Heart left ventricle (tissue), 16 donors: ENCODE measurements at regions not wholly inside any gene's neighbourhood (a gene's known extent, or its start where the extent isn't known, plus 50 kb on each side); places are given as distances from the start of the nearest gene placed in this dataset.

ENCODE experiments used
- ATAC-seq, 4 donors: fragments of 200-7000 bp; cut with Tn5 transposase; one replicate each; pipeline ENCODE4 v1.9.1; 2020 to 2022; ENCODE audit warnings: moderate library complexity in 4 of 4, mild to moderate bottlenecking in 3 of 4, moderate number of reproducible peaks in 1 of 4
- DNase-seq, 5 donors: peaks; one replicate each; pipeline ENCODE4 v3.0.0-alpha.2; 2020
- H3K27ac ChIP-seq, 12 donors: fragments of 200-600 bp; sonication (generic) in 4 of 12; one replicate each; pipeline versions ENCODE4 v1.5.0 to v1.8.0; 2016 to 2022; ENCODE audit warnings: mild to moderate bottlenecking in 2 of 12
- H3K27me3 ChIP-seq, 9 donors: fragments of 200-600 bp; sonication (generic) in 2 of 9; one replicate each; pipeline versions ENCODE4 v1.5.1 to v1.8.0; 2016 to 2022; ENCODE audit warnings: mild to moderate bottlenecking in 3 of 9
- H3K36me3 ChIP-seq, 9 donors: fragments of 200-600 bp; sonication (generic) in 2 of 9; one replicate each; pipeline versions ENCODE4 v1.5.0 to v1.8.0; 2018 to 2022; ENCODE audit warnings: mild to moderate bottlenecking in 2 of 9
- H3K4me1 ChIP-seq, 12 donors: fragments of 200-600 bp; sonication (generic) in 4 of 12; one replicate each; pipeline versions ENCODE4 v1.5.0 to v1.8.0; 2016 to 2022; ENCODE audit warnings: mild to moderate bottlenecking in 3 of 12
- H3K4me3 ChIP-seq, 12 donors: fragments of 200-600 bp; sonication (generic) in 4 of 12; one replicate each; pipeline versions ENCODE4 v1.5.0 to v1.8.0; 2017 to 2022; ENCODE audit warnings: mild to moderate bottlenecking in 9 of 12, moderate library complexity in 4 of 12
- H3K9me3 ChIP-seq, 12 donors: fragments of 200-600 bp; sonication (generic) in 4 of 12; one replicate each; pipeline versions ENCODE4 v1.5.0 to v1.8.0; 2016 to 2022; ENCODE audit warnings: mild to moderate bottlenecking in 1 of 12
- POLR2A ChIP-seq, 2 donors: fragments of 450-650 bp; IDR thresholded peaks; one replicate each; pipeline ENCODE4 v1.6.1; 2017; ENCODE audit warnings: antibody characterized with exemption in 2 of 2, mild to moderate bottlenecking in 2 of 2, moderate library complexity in 2 of 2
- WGBS, 4 donors: extraction: QIAGEN DNeasy Blood & Tissue Kit in 2 of 4; methylation state at CpG; one replicate each; pipeline versions ENCODE4 v1.1.5 to v1.1.7; 2013 to 2018; 5-methylcytosine and 5-hydroxymethylcytosine counted together
- intact Hi-C, 10 donors: fragments of 100-400 bp; cut with DNase I; formaldehyde crosslinking; loops; one replicate each; pipeline versions ENCODE4 v1.11.1 to v1.14.2; 2022
- TF ChIP-seq, protein P1 (sequence below), 12 donors: fragments of 200-600 bp; sonication (generic) in 4 of 12; IDR thresholded peaks; one replicate each; pipeline versions ENCODE4 v1.5.0 to v1.8.0; 2018 to 2022; ENCODE audit warnings: antibody characterized with exemption in 12 of 12, mild to moderate bottlenecking in 5 of 12
- donor health status: ischemic (EF 13 %, LVEDD 7.1; RV severe dilation, severe dysfunction).
- donor health status: healthy with polysubstance abuse.
- donor health status: DM: no; HTN: yes; CAD: no.
- donor health status: DM: no; HTN: no; CAD: no.
- donor health status: ischemic (EF 25% LVEDD 6.9; RV normal size, moderate dysfunction).
- donor health status: ischemic (EF 25% LVEDD 5.7; RV mildly dilated, moderate dysfunction).
- donor health status: healthy.
- donor health status: DM: yes; HTN: yes; CAD: no.
- donor health status: ischemic (EF 35%, LVEDD 5.7; RV mildly dilated, moderate dysfunction).
- donor health status: nonischemic (EF 11% LVEDD 7.7; RV severe dilation, severe dysfunction).
- donor health status: DM: yes; HTN: yes; CAD: no.
- donor health status: PGD.
- donor health status: ischemic (EF 29% LVEDD 5.4; RV normal size, mild dysfunction).
- donor health status: nonischemic (EF 23%, LVEDD 6.1; RV moderate dilation, normal function).

- no peaks in the 10 kb centered on the region for H3K27me3 ChIP-seq
- H3K9me3 ChIP-seq = peaks cover 0 to 9% (median 0%) of the 10 kb centered on the region in 12 donors
- no peaks in the 10 kb centered on the region for H3K36me3 ChIP-seq
- H3K27ac ChIP-seq = no peak overlapping the region
- DNase-seq = no peak
- peaks cover 0 to 5% (median 0%) of the 10 kb centered on the region in 12 donors for H3K4me1 ChIP-seq
- intact Hi-C loops = no loop called here
- TF ChIP-seq, protein P1, sequence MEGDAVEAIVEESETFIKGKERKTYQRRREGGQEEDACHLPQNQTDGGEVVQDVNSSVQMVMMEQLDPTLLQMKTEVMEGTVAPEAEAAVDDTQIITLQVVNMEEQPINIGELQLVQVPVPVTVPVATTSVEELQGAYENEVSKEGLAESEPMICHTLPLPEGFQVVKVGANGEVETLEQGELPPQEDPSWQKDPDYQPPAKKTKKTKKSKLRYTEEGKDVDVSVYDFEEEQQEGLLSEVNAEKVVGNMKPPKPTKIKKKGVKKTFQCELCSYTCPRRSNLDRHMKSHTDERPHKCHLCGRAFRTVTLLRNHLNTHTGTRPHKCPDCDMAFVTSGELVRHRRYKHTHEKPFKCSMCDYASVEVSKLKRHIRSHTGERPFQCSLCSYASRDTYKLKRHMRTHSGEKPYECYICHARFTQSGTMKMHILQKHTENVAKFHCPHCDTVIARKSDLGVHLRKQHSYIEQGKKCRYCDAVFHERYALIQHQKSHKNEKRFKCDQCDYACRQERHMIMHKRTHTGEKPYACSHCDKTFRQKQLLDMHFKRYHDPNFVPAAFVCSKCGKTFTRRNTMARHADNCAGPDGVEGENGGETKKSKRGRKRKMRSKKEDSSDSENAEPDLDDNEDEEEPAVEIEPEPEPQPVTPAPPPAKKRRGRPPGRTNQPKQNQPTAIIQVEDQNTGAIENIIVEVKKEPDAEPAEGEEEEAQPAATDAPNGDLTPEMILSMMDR (IDR thresholded peaks at IDR 0.05) = no peak
- no peak for TF ChIP-seq POLR2A (IDR thresholded peaks at IDR 0.05)
- 93 to 100% (median 99%) methylated on average over 1 to 2 of the region's 2 CpGs for WGBS, 4 donors
- no peak overlapping the region for H3K4me3 ChIP-seq
- ATAC-seq = no peak
These were observed 380.4 kb upstream of the PROK2 start for GRCh38 chr3:72165317-72165716.

GRCh38 chr3:72164635-72164978 lies 379.7 kb upstream of the PROK2 start:
- Histone ChIP-seq H3K36me3 (no peaks in the 10 kb centered on the region), H3K9me3 (peaks cover 0 to 9% (median 0%) of the 10 kb centered on the region in 12 donors), H3K4me1 (peaks cover 0 to 5% (median 0%) of the 10 kb centered on the region in 12 donors), H3K27me3 (no peaks in the 10 kb centered on the region), H3K4me3 (no peak overlapping the region), H3K27ac (no peak overlapping the region)
- 85 to 94% (median 90%) methylated on average over 5 of the region's 5 CpGs for WGBS, 4 donors
- intact Hi-C loops = loop anchor here in 1 of 10 donors (5.0 kb wide), 1 partner anchor 288 kb away; no protein-coding TSS in a partner anchor
- DNase-seq = no peak
- TF ChIP-seq POLR2A (IDR thresholded peaks at IDR 0.05) = no peak
- TF ChIP-seq, protein P1 (IDR thresholded peaks at IDR 0.05) = no peak
- ATAC-seq = no peak

- ATAC-seq = no peak
These were observed 379.1 kb upstream of the PROK2 start for GRCh38 chr3:72163809-72164634.

DNA sequence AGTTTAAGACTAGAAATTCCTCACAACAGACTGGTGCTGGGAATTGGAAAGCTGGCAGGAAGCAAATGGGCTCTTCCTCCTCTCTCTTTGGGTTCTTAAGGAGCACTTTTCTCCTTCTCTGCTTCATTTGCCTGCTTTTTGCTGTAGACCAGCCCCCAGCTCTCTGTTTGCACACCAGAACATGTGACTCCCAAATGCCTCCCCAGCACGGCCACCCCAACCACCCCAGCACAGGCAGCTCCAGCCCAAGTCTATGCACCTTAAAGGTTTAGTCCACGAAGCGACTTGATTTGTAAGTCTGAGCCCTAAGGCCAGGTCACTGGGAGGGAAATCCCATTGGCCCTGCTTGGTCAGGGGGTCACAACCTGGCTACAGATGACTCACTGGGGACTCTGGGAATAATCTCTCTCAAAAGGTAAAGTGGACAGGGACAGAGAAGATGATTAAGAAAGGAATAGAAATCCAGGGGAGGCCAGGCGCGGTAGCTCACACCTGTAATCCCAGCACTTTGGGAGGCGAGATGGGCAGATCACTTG lies 377.8 kb upstream of the PROK2 start:
- no peak for DNase-seq
- H3K27ac ChIP-seq = no peak overlapping the region
- H3K9me3 ChIP-seq = no peaks in the 10 kb centered on the region
- 95 to 97% (median 96%) methylated on average over 6 of the region's 6 CpGs for WGBS, 4 donors
- intact Hi-C loops = loop anchor here in 1 of 10 donors (5.0 kb wide), 1 partner anchor 290 kb away; no protein-coding TSS in a partner anchor
- H3K4me1 ChIP-seq = peaks cover 0 to 5% (median 0%) of the 10 kb centered on the region in 12 donors
- H3K27me3 ChIP-seq = no peaks in the 10 kb centered on the region
- no peak overlapping the region for H3K4me3 ChIP-seq
- TF ChIP-seq POLR2A (IDR thresholded peaks at IDR 0.05) = no peak
- TF ChIP-seq, protein P1 (IDR thresholded peaks at IDR 0.05) = no peak
- no peaks in the 10 kb centered on the region for H3K36me3 ChIP-seq
- ATAC-seq = no peak

More at GRCh38 chr3:72163809-72164634, 379.1 kb upstream of the PROK2 start:
- no peaks in the 10 kb centered on the region for H3K36me3 ChIP-seq
- TF ChIP-seq, protein P1 (IDR thresholded peaks at IDR 0.05) = no peak
- no peak for TF ChIP-seq POLR2A (IDR thresholded peaks at IDR 0.05)
- 85 to 98% (median 90%) methylated on average over 7 of the region's 7 CpGs for WGBS, 4 donors
- H3K9me3 ChIP-seq = peaks cover 0 to 6% (median 0%) of the 10 kb centered on the region in 12 donors
- DNase-seq = no peak
- no peaks in the 10 kb centered on the region for H3K27me3 ChIP-seq
- H3K4me3 ChIP-seq = no peak overlapping the region
- no peak overlapping the region for H3K27ac ChIP-seq
- H3K4me1 ChIP-seq = peaks cover 0 to 5% (median 0%) of the 10 kb centered on the region in 12 donors
- intact Hi-C loops = loop anchor here in 1 of 10 donors (5.0 kb wide), 1 partner anchor 288 kb away; no protein-coding TSS in a partner anchor
